Mucosa of descending colon (tissue), 3 donors: ENCODE measurements at regions not wholly inside any gene's neighbourhood (a gene's known extent, or its start where the extent isn't known, plus 50 kb on each side); places are given as distances from the start of the nearest gene placed in this dataset.
"Not testable (repeated sequence)": the region's sequence is repeated elsewhere in the genome, so short reads cannot be mapped to it uniquely, and the experiment has no call there.

Source experiments
- ATAC-seq: fragments of 200-7000 bp; cut with Tn5 transposase; one replicate; pipeline ENCODE4 v1.9.1; 2020; ENCODE audit warnings: mild to moderate bottlenecking, moderate library complexity
- DNase-seq, 3 donors: peaks; one replicate each; pipeline ENCODE4 v3.0.0-alpha.2; 2020
- H3K36me3 ChIP-seq: fragments of 200-600 bp; one replicate; pipeline ENCODE4 v1.8.0; 2021; ENCODE audit warnings: low read depth, mild to moderate bottlenecking
- H3K4me1 ChIP-seq: fragments of 200-600 bp; one replicate; pipeline ENCODE4 v1.8.0; 2021; ENCODE audit warnings: low read depth, mild to moderate bottlenecking
- H3K4me3 ChIP-seq: fragments of 200-600 bp; one replicate; pipeline ENCODE4 v1.8.0; 2021; ENCODE audit warnings: mild to moderate bottlenecking
- H3K9me3 ChIP-seq: fragments of 200-600 bp; one replicate; pipeline ENCODE4 v1.8.0; 2021; ENCODE audit warnings: mild to moderate bottlenecking
- intact Hi-C, 2 donors: fragments of 100-400 bp; cut with DNase I in 1 of 2; cut with micrococcal nuclease in 1 of 2; formaldehyde crosslinking; loops; one replicate each; pipeline versions ENCODE4 v1.11.0 to v1.11.1; 2022; cut with DNase I, micrococcal nuclease
- TF ChIP-seq, protein P1 (sequence below): fragments of 200-600 bp; IDR thresholded peaks from one replicate; pipeline ENCODE4 v1.8.0; 2022; ENCODE audit warnings: antibody characterized with exemption, mild to moderate bottlenecking
- donor health status: DM: no; HTN: no; CAD: no; lungs with moderate emphysema.
- donor health status: DM: no; HTN: no; CAD: no.
- donor health status: DM: no; HTN: yes; CAD: no.

DNA sequence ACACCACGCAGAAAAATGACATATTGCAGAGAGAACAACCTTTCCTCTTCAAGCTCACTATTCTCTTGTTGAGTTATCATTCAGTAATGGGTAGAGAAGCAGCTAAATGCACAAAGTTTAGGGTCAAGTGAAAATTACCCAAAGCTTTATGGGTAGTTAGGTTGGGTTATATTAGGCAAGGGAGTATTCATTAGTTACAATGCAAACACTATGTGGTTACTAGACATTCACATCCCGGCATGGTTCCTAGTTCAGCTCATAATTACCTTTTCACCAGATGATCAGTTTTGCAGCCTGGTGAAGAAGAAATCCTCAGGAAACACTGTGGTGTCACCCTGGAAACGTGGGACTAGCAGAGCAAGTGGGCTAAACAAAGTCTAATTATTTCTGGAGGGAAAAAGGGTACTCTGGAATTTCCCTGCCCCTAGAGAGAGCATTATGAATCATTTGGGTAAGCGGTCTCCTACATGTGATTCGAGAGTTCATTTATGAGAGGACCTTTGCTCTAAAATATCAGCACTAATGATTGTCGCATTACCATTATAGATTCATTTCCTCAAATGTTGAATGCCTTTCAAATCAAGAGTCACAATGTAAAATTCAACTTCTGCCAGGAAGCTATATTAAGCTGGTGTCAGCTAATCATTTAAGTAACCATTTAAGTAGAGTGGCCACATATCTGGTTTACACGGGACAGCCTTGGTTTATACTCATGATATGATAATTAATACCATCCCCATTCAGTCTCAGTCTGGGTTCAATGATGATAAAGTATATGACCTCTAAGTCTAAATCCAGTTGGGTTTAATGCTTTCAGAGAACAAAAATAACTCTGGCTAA, 1208.0 kb downstream of the DIAPH3 start:
- no peak for DNase-seq
- H3K36me3 ChIP-seq = no peaks in the 10 kb centered on the region
- TF ChIP-seq, protein P1, sequence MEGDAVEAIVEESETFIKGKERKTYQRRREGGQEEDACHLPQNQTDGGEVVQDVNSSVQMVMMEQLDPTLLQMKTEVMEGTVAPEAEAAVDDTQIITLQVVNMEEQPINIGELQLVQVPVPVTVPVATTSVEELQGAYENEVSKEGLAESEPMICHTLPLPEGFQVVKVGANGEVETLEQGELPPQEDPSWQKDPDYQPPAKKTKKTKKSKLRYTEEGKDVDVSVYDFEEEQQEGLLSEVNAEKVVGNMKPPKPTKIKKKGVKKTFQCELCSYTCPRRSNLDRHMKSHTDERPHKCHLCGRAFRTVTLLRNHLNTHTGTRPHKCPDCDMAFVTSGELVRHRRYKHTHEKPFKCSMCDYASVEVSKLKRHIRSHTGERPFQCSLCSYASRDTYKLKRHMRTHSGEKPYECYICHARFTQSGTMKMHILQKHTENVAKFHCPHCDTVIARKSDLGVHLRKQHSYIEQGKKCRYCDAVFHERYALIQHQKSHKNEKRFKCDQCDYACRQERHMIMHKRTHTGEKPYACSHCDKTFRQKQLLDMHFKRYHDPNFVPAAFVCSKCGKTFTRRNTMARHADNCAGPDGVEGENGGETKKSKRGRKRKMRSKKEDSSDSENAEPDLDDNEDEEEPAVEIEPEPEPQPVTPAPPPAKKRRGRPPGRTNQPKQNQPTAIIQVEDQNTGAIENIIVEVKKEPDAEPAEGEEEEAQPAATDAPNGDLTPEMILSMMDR = no peak
- H3K4me1 ChIP-seq = no peaks in the 10 kb centered on the region
- no peak overlapping the region for H3K4me3 ChIP-seq
- intact Hi-C loops = no loop called here
- no peak for ATAC-seq
- H3K9me3 ChIP-seq = peaks cover 41% of the 10 kb centered on the region

DNA sequence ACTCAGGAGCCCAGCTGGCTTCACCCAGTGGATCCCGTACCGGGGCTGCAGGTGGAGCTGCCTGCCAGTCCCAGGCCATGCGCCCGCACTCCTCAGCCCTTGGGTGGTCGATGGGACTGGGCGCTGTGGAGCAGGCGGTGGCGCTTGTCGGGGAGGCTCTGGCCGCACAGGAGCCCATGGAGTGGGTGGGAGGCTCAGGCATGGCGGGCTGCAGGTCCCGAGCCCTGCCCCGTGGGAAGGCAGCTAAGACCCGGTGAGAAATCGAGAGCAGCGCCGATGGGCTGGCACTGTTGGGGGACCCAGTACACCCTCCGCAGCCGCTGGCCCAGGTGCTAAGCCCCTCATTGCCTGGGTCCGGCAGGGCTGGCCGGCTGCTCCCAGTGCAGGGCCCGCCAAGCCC, 1205.6 kb downstream of the DIAPH3 start:
- H3K4me3 ChIP-seq, H3K36me3 ChIP-seq, H3K4me1 ChIP-seq, intact Hi-C loops, DNase-seq, ATAC-seq: not testable (repeated sequence)
- peaks cover 27% of the 10 kb centered on the region for H3K9me3 ChIP-seq

DNA sequence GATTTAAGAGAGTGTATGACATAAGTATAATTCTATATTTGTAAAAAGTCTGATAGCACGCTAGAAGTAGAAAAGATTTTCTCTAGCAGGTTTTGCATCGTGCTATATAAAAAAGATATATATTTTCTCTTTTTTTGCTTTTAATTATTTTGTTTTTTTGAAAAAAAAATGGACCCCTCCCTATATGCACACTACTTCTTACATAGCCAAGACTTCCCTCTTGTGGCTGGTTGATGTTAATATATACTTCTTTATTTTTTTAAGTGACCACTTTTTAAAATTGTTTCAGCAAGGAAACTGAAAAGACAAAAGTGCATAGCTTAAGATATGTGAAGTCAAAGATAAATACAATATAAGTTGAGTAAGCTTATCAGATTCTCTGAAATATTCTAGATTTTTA, 1202.8 kb downstream of the DIAPH3 start:
- intact Hi-C loops = no loop called here
- H3K4me1 ChIP-seq = no peaks in the 10 kb centered on the region

GRCh38 chr13:58963321-58963720, 1200.4 kb downstream of the DIAPH3 start:
- Histone ChIP-seq H3K4me1 (no peaks in the 10 kb centered on the region), H3K36me3 (no peaks in the 10 kb centered on the region), H3K4me3 (no peak overlapping the region), H3K9me3 (peaks cover 21% of the 10 kb centered on the region)
- no peak for ATAC-seq
- intact Hi-C loops = no loop called here
- DNase-seq = no peak
- TF ChIP-seq, protein P1 = no peak

More for the DNA sequence above, 1202.8 kb downstream of the DIAPH3 start:
- no peak for DNase-seq
- H3K4me3 ChIP-seq = no peak overlapping the region
- TF ChIP-seq, protein P1 = no peak
- no peak for ATAC-seq
- peaks cover 39% of the 10 kb centered on the region for H3K9me3 ChIP-seq
- H3K36me3 ChIP-seq = no peaks in the 10 kb centered on the region

- Histone ChIP-seq H3K4me1 (no peaks in the 10 kb centered on the region), H3K36me3 (no peaks in the 10 kb centered on the region), H3K4me3 (no peak overlapping the region), H3K9me3 (peaks cover 14% of the 10 kb centered on the region)
- ATAC-seq = no peak
- intact Hi-C loops = no loop called here
- DNase-seq = no peak
- TF ChIP-seq, protein P1 = no peak
Measured at GRCh38 chr13:58964048-58964447, 1199.7 kb downstream of the DIAPH3 start.

- intact Hi-C loops = no loop called here
- Histone ChIP-seq H3K4me1 (no peaks in the 10 kb centered on the region), H3K36me3 (no peaks in the 10 kb centered on the region), H3K4me3 (no peak overlapping the region), H3K9me3 (peaks cover 11% of the 10 kb centered on the region)
- TF ChIP-seq, protein P1 = no peak
- DNase-seq (no peak), ATAC-seq (no peak)
Measured at GRCh38 chr13:58977085-58977484, 1186.6 kb downstream of the DIAPH3 start.
